ENCODE measurements at regions not wholly inside any gene's neighbourhood (a gene's known extent, or its start where the extent isn't known, plus 50 kb on each side); places are given as distances from the start of the nearest gene placed in this dataset.

DNA sequence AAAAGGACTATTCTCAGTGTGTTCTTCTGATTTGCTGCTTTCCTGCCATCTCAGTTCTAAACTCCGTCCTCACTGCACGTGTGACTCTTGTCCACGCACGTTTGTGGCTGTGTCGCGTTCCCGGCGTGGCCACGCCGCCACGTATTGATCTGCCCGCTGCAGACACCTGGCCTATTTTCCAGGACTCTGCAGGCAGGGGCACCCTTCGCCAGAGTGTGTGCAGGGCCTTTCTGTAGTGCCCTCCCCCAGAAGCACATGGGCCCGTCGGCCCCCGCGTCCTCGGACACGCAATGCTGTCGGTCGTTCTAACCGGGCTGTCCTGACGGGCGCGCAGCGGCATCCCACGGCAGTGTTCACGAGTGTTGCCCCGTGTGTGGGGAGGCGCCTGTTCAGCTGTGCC lies 87.6 kb downstream of the YTHDF1 start:
- no peak for DNase-seq (ENCODE audit: low read depth in 2 of 2)

DNA sequence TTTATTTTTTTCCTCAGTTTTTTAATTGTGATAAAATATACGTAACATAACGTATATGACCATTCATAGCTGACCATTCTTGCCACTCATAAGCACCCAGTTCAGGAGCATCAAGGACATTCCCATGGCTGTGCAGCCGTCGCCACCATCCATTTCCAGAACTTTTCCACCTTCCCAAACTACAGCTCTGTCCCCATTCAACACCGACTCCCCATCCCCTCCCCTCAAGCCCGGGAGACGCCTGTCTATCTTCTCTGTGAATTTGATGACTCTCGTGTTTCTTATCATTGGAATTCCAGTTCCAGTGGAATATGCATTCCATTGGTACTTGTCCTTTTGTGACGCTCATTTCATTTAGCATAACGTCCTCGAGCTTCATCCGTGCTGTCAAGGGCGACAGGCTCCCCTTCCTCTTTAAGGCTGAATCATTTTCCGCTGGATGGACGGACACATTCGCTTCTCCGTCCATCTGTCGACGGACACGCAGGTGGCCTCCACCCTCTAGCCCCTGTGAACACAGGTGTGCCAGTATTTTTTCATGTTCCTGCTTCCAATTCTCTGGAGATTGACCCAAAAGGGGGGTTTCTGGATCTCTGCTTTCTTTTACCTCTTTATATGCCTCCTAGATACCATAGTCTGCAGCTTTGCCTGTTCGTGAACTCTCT lies 88.1 kb downstream of the YTHDF1 start:
- no peak for DNase-seq (ENCODE audit: low read depth in 2 of 2)

DNA sequence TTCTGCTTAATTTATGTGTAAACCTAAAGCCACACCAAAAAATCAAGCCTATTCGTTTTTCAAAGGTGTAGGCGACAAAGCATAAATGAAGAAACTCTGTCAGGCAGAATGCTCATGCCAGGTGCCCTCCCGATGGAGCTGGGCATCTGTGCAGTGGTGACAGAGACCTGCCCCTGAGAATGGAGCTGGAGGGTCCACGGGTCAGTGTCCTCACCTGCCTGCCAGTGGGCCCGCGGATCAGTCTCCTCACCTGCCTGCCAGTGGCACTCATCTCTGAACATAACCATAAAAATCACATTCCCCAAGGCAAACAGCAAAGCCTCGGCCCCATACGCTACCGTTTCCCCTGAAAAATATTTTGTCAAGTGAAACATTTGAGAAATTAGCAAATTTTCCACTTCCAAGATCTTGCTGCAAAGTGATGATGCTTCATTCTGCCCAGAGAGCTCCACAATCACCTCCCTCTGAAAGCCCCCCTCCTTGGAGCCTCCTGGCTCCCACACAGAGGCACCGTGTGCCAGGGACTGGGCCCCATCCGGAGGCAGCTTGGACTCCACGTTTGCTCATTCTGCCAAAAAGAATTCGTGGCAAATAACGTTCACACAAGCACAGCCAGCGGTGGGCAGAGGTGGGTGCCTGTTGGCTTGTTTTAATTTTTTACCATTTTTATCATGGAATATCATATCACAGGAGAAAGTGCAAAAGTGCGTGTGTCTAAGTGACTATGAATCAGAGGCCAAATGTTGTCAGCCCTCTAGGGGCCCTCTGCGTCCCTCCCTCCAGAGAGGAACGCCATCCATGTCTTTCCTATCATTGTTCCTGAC lies 88.8 kb downstream of the YTHDF1 start:
- no peak for DNase-seq (ENCODE audit: low read depth in 2 of 2)

DNA sequence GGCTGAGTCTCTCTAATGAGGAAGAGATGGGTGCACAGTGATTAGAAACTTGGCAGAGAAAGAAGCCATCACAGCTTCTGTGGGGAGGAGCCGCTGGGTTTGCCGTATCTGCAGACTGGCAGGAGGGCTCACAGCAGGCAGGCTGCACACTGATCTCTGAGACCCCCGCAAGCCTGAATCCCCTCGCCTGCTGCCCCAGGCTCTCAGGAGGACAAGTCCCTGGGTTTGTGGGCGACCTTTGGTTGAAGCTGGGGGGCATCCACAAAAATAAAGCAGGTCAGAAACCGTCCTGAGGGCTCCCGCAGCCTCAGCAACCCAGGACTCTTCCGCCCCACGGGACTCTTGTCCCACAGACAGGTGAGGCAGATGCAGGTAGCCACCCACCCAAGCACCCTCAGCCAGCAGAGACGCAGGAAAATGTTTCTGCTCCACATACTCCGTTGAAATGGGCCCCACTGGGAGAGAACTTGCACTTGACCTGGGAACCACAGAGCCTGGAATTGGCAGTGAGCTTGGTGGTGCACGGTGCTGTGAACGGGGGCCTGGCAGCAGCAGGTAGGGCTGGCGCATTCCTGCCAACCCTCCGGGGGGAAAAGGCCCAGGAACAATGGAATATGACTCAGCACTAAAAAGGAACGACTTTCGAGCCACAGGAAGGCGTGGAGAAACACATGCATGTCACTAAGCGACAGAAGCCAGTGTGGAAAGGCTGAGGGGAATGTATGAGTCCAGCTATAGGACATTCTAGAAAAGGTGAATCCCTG lies 89.9 kb downstream of the YTHDF1 start:
- DNase-seq (ENCODE audit: low read depth in 2 of 2): no peak

DNA sequence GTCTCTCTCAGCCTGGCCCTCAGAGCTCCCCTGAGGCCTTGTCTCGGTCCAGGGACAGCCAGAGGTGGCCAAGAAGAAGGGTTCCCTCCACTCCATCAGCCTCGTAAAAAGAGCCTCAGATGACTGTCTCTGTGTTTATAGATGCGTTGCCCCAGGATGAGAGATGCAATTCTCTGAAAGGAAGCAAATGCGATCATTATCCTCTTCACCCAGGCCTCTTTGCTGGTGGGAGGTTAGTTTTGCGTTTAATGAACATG lies 90.4 kb downstream of the YTHDF1 start:
- no peak for DNase-seq (ENCODE audit: low read depth in 2 of 2)

DNA sequence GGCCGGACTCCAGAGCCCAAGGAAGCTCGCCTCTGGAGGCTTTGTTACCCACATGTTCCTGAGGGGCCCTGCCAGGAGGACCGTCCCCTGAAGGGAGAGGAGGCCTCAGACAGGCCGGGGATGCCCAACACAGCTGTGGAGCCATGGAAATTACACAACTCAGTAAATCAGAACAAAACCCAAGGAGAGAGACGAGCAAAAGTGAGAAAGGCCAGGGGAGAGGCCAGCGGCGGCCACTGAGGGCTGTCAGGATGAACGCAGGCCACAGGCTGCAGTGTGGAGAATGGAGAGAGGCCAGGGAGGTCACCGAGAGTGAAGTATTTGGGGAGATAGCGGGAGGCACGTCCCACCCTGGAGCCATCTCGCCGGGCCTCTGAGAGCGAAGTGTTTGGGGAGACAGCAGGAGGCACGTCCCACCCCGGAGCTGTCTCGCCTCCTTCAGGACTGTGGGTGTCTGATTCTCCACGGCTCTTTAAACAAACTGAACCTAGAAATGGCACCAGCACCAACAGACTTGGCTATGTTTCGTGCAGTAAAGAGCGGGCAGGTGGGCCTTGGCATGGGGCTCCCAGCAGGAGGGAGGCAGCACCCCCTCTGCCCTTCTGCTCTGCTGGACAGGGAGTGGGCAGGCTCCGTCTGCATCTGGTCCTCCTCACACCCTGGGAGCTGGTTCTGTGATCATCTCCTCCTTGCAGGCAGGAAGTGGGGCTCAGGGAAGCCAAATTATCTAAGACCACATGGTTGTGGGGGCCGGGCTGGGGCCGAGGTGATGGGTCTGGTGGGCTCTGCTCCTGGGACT lies 91.0 kb downstream of the YTHDF1 start:
- no peak for DNase-seq (ENCODE audit: low read depth in 2 of 2)

DNA sequence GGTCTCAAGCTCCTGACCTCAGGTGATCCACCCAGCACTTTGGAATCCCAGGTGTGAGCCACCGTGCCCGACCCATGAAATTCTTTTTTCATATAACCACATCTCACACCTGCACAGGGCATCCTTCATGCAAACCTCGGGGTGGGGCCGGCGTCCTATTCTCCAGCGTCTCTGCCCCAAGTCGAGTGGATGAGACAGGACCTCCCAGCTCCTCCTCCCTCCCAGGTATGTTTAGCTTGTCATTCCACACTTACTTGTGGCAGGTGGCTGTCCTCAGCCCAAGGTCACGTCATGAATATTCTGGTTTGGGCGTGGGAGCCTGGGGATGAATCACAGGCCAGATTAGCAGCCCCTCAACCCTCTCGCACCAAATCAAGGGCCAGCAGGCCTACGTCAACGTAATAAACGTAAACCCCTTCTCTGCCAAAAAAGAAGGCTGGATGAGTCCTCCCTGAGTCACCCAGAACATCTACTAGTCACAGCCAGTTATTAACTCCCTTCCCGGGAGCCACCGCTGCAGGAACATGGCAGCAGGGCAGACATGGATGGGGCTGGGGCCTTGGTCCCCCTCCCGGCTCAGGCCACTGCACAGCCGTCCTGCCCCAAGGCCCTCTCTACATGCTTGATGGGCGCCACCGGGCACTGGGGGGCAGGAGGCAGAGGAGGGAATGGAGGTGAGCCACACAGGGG lies 91.7 kb downstream of the YTHDF1 start:
- DNase-seq (ENCODE audit: low read depth in 2 of 2): no peak

DNA sequence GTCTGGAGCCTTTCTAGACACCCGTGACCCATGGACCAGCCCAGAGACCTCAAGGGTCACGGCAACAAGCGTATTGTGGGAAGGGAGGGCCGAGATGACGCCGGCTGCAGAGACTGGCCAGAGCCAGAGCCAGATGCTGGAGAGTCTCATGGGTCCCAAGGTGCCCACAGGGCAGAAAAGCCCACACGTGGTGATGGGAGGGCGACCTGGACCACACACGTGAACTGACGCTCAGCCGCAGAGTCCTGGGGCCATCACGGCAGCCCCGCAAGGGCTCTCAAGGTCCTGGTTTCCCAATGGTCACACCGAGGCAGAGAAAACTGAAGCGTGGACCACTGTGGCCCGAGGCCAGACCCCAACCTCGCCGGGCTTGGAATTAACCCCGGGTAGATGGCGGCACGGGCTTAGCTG lies 92.6 kb downstream of the YTHDF1 start:
- DNase-seq (ENCODE audit: low read depth in 2 of 2): no peak

DNA sequence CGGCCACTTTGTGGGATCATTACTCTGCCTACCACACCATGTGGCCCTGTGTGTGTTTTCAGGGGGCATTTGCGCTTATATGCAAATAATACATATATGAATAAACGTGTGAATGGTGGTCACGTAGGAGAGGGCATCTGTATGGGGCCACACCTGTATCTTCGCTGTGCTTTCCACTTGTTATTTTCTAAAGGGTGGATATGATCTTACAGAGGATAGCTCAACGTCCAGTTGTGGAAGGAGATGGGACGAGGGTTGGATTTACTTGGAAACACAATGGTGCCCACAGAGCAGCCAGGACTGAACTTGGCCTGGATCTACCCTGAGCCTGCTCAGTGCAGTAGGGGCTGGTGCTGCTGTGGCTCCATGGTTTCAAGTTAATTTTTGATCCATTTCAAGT lies 93.3 kb downstream of the YTHDF1 start:
- DNase-seq (ENCODE audit: low read depth in 2 of 2): no peak

DNA sequence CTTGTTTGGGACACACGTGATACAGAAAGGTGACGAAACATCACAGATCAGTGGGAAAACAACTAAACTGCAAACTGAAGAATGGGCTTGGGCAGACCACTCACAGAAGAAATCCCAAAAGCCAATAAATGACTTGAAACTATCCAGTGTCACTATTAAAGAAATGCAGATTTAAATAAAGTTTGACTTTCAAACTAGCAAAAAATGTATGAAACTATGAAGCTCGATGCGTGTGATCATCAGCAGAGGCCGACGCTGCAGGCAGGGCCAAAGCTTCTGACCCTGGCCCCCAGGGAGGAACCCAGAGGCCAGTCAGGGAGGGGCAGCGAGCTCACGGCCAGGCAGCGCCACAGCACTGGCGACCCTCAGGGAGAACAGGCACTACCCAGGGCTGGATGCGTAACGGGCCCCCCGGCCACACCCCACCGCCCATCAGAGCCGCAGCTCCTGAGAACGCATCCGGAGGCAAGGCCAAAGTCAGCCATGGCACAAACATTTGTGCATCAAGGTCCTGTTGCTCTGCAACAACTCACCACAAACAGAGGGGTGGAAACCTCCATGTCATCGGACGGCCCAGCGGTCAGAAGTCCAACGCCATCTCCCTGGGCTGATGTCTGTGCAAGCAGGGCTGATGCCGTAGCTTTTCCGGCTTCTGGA lies 94.1 kb downstream of the YTHDF1 start:
- DNase-seq (ENCODE audit: low read depth in 2 of 2): no peak

DNA sequence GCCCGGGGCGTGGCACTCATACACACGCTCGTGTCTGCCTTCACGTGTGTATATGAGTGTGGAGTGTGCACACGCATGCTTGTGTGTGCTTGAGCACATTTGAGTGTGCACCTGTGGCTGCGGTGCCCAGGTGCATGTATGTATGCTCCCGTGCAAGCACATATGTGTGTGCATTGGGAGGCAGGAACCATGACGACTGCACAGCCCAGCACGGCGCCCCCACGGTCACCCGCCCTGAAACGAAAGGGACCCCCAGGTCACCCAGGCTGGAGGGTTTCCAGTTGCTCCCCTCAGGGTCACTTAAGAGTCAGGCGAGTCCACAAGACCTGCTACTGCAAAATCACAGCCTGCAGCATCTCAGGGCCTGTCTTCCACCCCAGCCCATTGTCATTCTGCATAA lies 94.7 kb downstream of the YTHDF1 start:
- DNase-seq (ENCODE audit: low read depth in 2 of 2): no peak

DNA sequence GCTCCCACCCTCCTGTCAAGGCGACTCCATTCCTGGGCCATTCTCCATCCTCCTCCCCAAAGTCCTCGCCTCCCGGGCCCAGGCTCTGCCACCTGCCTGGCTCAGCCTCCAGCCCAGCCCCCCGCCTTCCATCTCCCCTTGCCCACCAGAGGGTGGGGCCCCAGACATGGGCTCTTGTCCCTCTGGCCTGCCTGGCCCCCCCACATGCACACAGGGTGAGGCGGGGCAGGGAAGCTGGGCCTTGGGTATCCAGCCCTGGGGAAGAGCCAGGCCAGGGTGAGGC lies 95.2 kb downstream of the YTHDF1 start:
- DNase-seq (ENCODE audit: low read depth in 2 of 2): no peak

DNA sequence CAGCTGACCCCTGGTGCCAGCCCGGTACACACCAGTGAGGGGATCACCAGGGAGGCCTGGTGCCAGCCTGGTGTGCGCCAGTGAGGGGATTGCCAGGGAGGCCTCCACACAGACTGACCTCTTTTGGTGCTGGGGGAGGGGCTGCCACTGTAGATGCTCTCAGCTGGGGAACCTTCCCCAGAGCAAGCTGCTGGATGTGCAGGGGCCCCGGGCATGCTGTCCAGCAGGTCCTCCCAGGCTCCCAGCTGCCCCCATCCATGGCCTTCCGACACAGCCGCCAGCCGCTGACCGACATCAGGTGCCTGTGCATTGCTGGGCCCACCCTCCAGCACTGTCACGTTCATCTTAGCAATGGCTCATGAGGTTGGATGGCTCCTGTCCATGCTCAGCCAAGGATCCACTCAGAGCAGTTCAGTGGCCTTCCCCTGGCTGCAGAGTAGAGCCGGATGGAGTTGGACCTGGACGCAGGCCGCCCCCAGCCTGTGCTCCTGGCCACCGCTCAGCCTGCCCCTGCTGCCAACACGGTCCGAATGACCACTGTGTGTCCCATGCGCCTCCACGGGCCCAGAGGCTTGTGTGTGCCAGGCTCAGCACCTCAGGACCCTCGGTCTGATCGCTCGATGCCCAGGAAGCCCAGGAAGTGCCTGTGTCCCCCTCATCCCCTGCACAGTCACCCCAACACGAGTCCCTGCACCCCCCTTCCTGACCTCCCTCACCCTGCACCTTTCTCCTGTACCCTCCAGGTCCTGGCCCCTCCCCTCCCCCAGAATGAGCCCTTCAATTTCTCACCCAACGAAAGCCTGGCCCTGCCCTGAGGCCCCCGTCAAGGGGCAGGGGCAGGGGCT lies 95.7 kb downstream of the YTHDF1 start:
- DNase-seq (ENCODE audit: low read depth in 2 of 2): no peak

DNA sequence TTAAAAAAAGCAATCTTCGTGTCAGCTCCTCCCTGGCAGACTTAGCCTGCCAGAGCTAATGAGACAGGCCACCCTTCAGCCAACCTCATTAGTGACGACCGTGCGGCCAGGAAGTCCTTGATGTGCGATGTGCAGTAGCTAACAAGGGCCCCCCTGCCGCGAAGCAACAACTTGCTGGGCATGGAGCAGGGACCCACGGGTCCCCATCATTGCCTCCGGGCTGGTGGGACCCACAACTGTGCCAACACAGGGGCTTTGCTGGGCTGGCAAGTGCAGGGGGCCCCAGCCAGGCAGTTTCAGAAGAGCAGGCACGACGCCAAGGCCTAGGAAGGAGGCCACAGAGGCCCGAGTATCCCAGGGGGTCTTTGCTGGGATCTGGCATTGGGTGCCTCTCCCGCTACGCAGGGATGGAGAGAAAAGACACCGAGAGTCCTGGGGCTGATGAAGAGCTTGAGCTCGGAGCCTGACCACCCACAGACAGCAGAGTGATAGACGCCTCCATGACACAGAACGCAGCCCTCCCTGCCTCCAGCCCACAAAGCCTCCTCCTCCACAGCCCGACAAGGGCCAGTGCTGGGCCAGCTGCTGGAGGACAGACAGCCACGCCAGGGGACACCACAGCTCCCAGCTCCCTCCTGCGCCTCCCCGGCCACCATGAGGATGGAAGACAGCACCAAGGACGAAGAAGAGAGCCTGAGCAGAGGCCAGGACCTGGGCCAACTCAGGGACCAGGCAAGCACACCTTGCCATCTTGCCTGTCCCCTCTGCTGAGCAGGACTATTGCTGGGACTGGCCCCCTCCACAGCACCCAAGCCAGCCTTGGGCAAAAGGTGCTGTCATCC lies 96.6 kb downstream of the YTHDF1 start:
- no peak for DNase-seq (ENCODE audit: low read depth in 2 of 2)

DNA sequence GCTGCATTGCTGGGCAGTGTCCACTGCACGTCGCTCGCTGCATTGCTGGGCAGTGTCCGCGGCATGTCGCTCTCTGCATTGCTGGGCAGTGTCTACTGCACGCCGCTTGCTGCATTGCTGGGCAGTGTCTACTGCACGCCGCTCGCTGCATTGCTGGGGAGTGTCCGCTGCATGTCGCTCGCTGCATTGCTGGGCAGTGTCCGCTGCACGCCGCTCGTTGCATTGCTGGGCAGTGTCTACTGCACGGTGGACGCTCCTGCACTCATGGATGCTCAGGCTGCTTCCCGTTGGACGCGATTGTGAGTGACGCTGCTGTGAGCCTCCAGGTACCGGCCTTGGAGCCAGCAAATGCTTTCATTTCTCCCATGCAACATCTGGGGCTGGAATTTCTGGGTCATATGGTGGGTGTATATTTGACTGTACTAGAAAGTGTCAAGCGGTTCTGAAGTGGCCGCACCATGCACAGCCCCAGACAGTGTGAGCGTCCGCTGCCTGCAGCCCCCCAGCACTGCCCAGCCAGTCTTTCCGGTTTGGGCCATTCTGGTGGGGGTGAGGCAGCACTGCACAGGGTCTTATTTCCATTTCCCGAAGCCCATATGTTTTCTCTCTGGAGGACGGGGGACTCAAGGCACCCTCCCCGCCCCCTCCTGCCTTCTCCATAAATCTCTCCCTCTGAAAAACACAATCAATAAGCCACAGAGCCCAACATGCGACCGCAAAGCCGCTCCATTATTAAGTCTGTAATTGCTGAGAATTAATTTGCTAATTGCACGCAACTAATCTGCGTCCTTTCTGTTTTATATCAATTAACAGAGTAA lies 97.4 kb downstream of the YTHDF1 start:
- no peak for DNase-seq (ENCODE audit: low read depth in 2 of 2)

DNA sequence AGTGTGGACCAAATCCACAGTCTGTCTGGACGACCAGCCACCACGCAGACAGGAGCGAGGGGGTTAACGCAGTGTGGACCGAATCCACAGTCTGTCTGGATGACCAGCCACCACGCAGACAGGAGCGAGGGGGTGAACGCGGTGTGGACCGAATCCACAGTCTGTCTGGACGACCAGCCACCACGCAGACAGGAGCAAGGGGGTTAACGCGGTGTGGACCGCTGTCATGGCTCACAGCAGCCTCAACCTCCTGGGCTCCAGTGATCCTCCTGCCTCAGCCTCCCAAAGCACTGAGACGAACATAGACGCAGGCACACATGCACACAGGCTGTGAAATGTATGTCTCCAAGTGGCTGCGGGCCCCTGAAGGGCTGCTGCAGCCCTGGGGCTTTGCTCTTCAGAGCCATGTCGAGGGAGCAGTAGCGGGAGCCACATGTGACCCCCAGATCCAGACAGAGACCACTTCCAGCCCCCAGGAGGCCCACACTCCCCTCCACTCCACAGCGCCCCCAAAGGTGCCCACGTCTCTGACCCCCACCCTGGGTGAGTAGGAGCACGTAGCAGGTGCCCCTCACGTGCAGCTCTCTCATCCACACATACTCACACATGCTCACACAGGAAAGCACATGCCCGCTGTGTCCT lies 98.1 kb downstream of the YTHDF1 start:
- no peak for DNase-seq (ENCODE audit: low read depth in 2 of 2)

DNA sequence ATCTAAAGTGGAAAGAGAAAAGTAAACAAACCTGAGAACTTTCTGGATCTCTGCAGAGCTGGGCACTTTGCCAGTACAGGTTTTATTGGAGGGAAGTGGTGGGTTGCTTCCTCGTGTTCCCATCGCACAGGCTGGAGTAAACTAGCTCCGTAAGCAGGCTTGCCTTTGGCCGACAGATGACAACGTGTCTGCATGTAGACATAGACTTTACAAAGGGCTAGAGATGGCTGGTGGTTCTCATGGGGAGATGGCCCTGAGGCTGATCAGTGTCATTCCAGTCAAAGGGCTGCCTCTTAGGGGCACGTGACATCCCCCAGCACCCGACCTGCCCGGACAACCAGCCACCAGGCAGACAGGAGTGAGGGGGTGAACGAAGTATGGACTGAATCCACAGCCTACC lies 98.8 kb downstream of the YTHDF1 start:
- no peak for DNase-seq (ENCODE audit: low read depth in 2 of 2)

Data from stimulated activated CD8-positive, alpha-beta memory T cell treated with anti-CD3 and anti-CD28 coated beads, Interleukin-7, amount 100 ng/mL, for 4 hours (primary cell).